ENCODE measurements at regions not wholly inside any gene's neighbourhood (a gene's known extent, or its start where the extent isn't known, plus 50 kb on each side); places are given as distances from the start of the nearest gene placed in this dataset.

DNA sequence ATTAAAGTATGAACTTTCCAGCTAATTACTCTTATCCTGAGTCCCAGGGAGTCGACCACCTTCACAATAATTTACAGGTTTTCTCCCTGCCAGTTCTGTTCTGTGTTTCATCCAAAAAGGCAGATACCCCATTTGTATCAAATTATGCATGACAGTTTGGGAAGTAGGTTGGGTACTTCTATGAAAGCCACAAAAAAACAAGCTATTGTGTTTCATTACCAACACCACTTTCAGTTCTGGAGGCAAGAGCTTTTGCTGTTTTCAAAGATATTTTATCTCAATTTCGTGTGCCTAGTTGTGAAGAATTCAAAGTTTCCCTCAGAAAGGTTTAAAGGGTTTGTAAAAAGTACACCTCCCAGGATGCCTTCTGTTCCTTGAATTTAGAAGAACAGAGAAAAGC lies 557.4 kb downstream of the FLRT2 start:
- in situ Hi-C loops (cut with MboI; ENCODE audit: low sequenced_read_pairs), result no loop called here
- Histone ChIP-seq H2BK120ac (ENCODE audit: low read depth, low read length) (no peak overlapping the region), H3K4me3 (ENCODE audit: insufficient read depth, low read depth, low read length) (no peak overlapping the region), H3K9me3 (ENCODE audit: control insufficient read depth, insufficient read depth, low read length) (no peaks in the 10 kb centered on the region), H3K4ac (ENCODE audit: low read depth, low read length) (no peak overlapping the region), H3K27ac (ENCODE audit: insufficient read depth, low read length) (no peak overlapping the region), H2AK9ac (replicated peaks; ENCODE audit: low read depth, low read length, poor library complexity) (no peak overlapping the region), H3K4me1 (ENCODE audit: control insufficient read depth, insufficient read depth, low read length) (peaks cover 2% of the 10 kb centered on the region; the same call in 1 of the 2 replicates), H3K18ac (ENCODE audit: low read depth, low read length) (no peak overlapping the region), H3K4me2 (ENCODE audit: low read depth, low read length) (no peak overlapping the region), H3K56ac (ENCODE audit: extremely low read depth, insufficient read depth, low read length) (no peak overlapping the region), H3K23ac (ENCODE audit: low read depth, low read length) (no peak overlapping the region), H2AFZ (replicated peaks; ENCODE audit: low read length, poor library complexity) (no peak overlapping the region), H3K79me1 (ENCODE audit: low read depth in 1 of 2, low read length in 2 of 2) (no peaks in the 10 kb centered on the region), H2BK15ac (ENCODE audit: low read depth, low read length) (no peak overlapping the region), H3K9ac (ENCODE audit: low read depth, low read length) (no peak overlapping the region), H3K27me3 (ENCODE audit: control insufficient read depth, insufficient read depth, low read length) (no peaks in the 10 kb centered on the region), H4K8ac (ENCODE audit: low read depth in 2 of 2, low read length in 2 of 2) (no peak overlapping the region), H2AK5ac (ENCODE audit: low read depth, low read length) (no peak overlapping the region), H4K20me1 (ENCODE audit: insufficient read depth, low read length) (no peaks in the 10 kb centered on the region), H4K5ac (ENCODE audit: low read depth, low read length) (no peak overlapping the region), H2BK20ac (ENCODE audit: low read depth, low read length) (no peak overlapping the region), H2BK5ac (ENCODE audit: low read depth, low read length, poor library complexity, severe bottlenecking) (no peak overlapping the region), H3K9me1 (ENCODE audit: insufficient read depth, low read length) (no peaks in the 10 kb centered on the region), H3K14ac (replicated peaks; ENCODE audit: low read depth, low read length) (no peak overlapping the region), H4K91ac (ENCODE audit: insufficient read depth, low read depth, low read length) (no peak overlapping the region), H3K36me3 (ENCODE audit: control insufficient read depth, insufficient read depth, low read length) (no peaks in the 10 kb centered on the region)
- dilution Hi-C loops (cut with HindIII; ENCODE audit: low sequenced_read_pairs, unreplicated experiment), result no loop called here
- ChIA-PET CTCF (no interaction called here), POLR2A (ENCODE audit: unreplicated experiment) (no interaction called here)
- DNase-seq (no peak), ATAC-seq (ENCODE audit: low read depth) (no peak)
- TF ChIP-seq MXI1 (IDR thresholded peaks at IDR 0.05; ENCODE audit: borderline replicate concordance, low read depth, low read length) (no peak), NFE2L2 (IDR thresholded peaks at IDR 0.05; ENCODE audit: low read depth, low read length) (no peak), RAD21 (IDR thresholded peaks at IDR 0.05; ENCODE audit: low read length) (no peak), CHD1 (IDR thresholded peaks at IDR 0.05; ENCODE audit: low read depth, low read length) (no peak), FOS (IDR thresholded peaks at IDR 0.05; ENCODE audit: low read depth, low read length) (no peak), CEBPB (IDR thresholded peaks at IDR 0.05; ENCODE audit: low read depth, low read length) (no peak), POLR2A (IDR thresholded peaks at IDR 0.05; ENCODE audit: low read depth, low read length) (no peak), RFX5 (IDR thresholded peaks at IDR 0.05; ENCODE audit: low read depth, low read length) (no peak), MAFK (IDR thresholded peaks at IDR 0.05; ENCODE audit: low read depth, low read length) (no peak), BHLHE40 (IDR thresholded peaks at IDR 0.05; ENCODE audit: low read depth, low read length) (no peak), SMC3 (IDR thresholded peaks at IDR 0.05; ENCODE audit: low read depth, low read length) (no peak), MAZ (IDR thresholded peaks at IDR 0.05; ENCODE audit: borderline replicate concordance, low read depth, low read length) (no peak), RCOR1 (IDR thresholded peaks at IDR 0.05; ENCODE audit: insufficient replicate concordance, low read length) (no peak)
- TF ChIP-seq, protein P1, sequence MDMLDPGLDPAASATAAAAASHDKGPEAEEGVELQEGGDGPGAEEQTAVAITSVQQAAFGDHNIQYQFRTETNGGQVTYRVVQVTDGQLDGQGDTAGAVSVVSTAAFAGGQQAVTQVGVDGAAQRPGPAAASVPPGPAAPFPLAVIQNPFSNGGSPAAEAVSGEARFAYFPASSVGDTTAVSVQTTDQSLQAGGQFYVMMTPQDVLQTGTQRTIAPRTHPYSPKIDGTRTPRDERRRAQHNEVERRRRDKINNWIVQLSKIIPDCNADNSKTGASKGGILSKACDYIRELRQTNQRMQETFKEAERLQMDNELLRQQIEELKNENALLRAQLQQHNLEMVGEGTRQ (IDR thresholded peaks at IDR 0.05; ENCODE audit: low read depth, low read length), result no peak
- TF ChIP-seq, protein P2, sequence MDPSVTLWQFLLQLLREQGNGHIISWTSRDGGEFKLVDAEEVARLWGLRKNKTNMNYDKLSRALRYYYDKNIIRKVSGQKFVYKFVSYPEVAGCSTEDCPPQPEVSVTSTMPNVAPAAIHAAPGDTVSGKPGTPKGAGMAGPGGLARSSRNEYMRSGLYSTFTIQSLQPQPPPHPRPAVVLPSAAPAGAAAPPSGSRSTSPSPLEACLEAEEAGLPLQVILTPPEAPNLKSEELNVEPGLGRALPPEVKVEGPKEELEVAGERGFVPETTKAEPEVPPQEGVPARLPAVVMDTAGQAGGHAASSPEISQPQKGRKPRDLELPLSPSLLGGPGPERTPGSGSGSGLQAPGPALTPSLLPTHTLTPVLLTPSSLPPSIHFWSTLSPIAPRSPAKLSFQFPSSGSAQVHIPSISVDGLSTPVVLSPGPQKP (IDR thresholded peaks at IDR 0.05; ENCODE audit: borderline replicate concordance, low read depth, low read length), result no peak
- TF ChIP-seq, protein P3, sequence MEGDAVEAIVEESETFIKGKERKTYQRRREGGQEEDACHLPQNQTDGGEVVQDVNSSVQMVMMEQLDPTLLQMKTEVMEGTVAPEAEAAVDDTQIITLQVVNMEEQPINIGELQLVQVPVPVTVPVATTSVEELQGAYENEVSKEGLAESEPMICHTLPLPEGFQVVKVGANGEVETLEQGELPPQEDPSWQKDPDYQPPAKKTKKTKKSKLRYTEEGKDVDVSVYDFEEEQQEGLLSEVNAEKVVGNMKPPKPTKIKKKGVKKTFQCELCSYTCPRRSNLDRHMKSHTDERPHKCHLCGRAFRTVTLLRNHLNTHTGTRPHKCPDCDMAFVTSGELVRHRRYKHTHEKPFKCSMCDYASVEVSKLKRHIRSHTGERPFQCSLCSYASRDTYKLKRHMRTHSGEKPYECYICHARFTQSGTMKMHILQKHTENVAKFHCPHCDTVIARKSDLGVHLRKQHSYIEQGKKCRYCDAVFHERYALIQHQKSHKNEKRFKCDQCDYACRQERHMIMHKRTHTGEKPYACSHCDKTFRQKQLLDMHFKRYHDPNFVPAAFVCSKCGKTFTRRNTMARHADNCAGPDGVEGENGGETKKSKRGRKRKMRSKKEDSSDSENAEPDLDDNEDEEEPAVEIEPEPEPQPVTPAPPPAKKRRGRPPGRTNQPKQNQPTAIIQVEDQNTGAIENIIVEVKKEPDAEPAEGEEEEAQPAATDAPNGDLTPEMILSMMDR (conservative IDR thresholded peaks at IDR 0.05; ENCODE audit: low read depth, low read length), result no peak
- no TSS peak for BruUV-seq (replicated peaks)
- intact Hi-C loops (cut with micrococcal nuclease), result no loop called here
- WGBS, 2 experiments (ENCODE audit: extremely low coverage in 2 of 2, insufficient read length in 1 of 2), result no CpG with 5 or more reads among the region's 2 CpGs

Data from IMR-90 (cell line).